OCI-LY1 (cell line): ENCODE measurements at regions not wholly inside any gene's neighbourhood (a gene's known extent, or its start where the extent isn't known, plus 50 kb on each side); places are given as distances from the start of the nearest gene placed in this dataset.

Experiments used
- H2AFZ ChIP-seq: fragments of 200-600 bp; sonication (generic), shearing (Covaris generic); 2 replicates; pipeline ENCODE4 v1.6.0; 2014; ENCODE audit warnings: antibody characterized with exemption, mild to moderate bottlenecking, low read length
- H3F3A ChIP-seq: fragments of 200-600 bp; sonication (generic), shearing (Covaris generic); 2 replicates; pipeline ENCODE4 v1.6.0; 2014; ENCODE audit warnings: mild to moderate bottlenecking, antibody characterized with exemption, low read length, moderate library complexity; ENCODE audit not compliant: insufficient read depth
- H3K27ac ChIP-seq: fragments of 200-600 bp; sonication (generic); 2 replicates; pipeline ENCODE4 v1.5.1; 2014; ENCODE audit warnings: low read length, mixed run types, mild to moderate bottlenecking, low read depth; ENCODE audit not compliant: poor library complexity, severe bottlenecking
- H3K27me3 ChIP-seq: fragments of 200-600 bp; sonication (generic); 2 replicates; pipeline ENCODE4 v1.6.0; 2014; ENCODE audit warnings: antibody characterized with exemption, mild to moderate bottlenecking, low read length, moderate library complexity; ENCODE audit not compliant: insufficient read depth
- H3K36me3 ChIP-seq: fragments of 200-600 bp; sonication (generic); 2 replicates; pipeline ENCODE4 v1.6.1; 2014; ENCODE audit warnings: mild to moderate bottlenecking, antibody characterized with exemption, low read length, moderate library complexity, mixed read lengths; ENCODE audit not compliant: insufficient read depth
- H3K4me1 ChIP-seq: fragments of 200-600 bp; sonication (generic); 2 replicates; pipeline ENCODE4 v1.5.1; 2014; ENCODE audit warnings: mild to moderate bottlenecking, low read length, moderate library complexity; ENCODE audit not compliant: insufficient read depth, severe bottlenecking
- H3K4me2 ChIP-seq: fragments of 200-600 bp; sonication (generic), shearing (Covaris generic); 2 replicates; pipeline ENCODE4 v1.6.1; 2014; ENCODE audit warnings: low read length
- H3K4me3 ChIP-seq: fragments of 200-600 bp; sonication (generic); 2 replicates; pipeline ENCODE4 v1.5.1; 2014; ENCODE audit warnings: low read length, low read depth, mild to moderate bottlenecking, mixed read lengths; ENCODE audit not compliant: poor library complexity, severe bottlenecking
- H3K79me2 ChIP-seq: fragments of 200-600 bp; shearing (Covaris generic); 2 replicates; pipeline ENCODE4 v1.6.1; 2016; ENCODE audit warnings: mixed run types, low read length, mixed read lengths; ENCODE audit not compliant: insufficient read depth
- H3K9ac ChIP-seq: fragments of 200-600 bp; sonication (generic), shearing (Covaris generic); 2 replicates; pipeline ENCODE4 v1.6.1; 2014; ENCODE audit warnings: mild to moderate bottlenecking, low read length, mixed read lengths
- H3K9me2 ChIP-seq: fragments of 200-600 bp; sonication (generic), shearing (Covaris generic); 2 replicates; pipeline ENCODE4 v1.6.1; 2014; ENCODE audit warnings: low read depth, mild to moderate bottlenecking, low read length, mixed read lengths
- H3K9me3 ChIP-seq: fragments of 200-600 bp; shearing (Covaris generic); 2 replicates; pipeline ENCODE4 v1.6.1; 2014; ENCODE audit warnings: low read length, mixed read lengths
- H4K20me1 ChIP-seq: fragments of 200-600 bp; sonication (generic), shearing (Covaris generic); 2 replicates; pipeline ENCODE4 v1.6.0; 2016; ENCODE audit warnings: mild to moderate bottlenecking, low read length; ENCODE audit not compliant: insufficient read depth
- EZH2 ChIP-seq: fragments of 200-600 bp; sonication (generic), shearing (Covaris generic); IDR thresholded peaks from 2 replicates; pipeline ENCODE4 v1.8.0; 2017; ENCODE audit warnings: borderline replicate concordance, mixed run types, mild to moderate bottlenecking, antibody characterized with exemption, low read length, moderate library complexity, mixed read lengths
- TF ChIP-seq, protein P1 (sequence below): fragments of 200-600 bp; sonication (generic), shearing (Covaris generic); IDR thresholded peaks from 2 replicates; pipeline ENCODE4 v1.5.1; 2017; ENCODE audit warnings: mild to moderate bottlenecking, antibody characterized with exemption, low read length, moderate library complexity, mixed read lengths

DNA sequence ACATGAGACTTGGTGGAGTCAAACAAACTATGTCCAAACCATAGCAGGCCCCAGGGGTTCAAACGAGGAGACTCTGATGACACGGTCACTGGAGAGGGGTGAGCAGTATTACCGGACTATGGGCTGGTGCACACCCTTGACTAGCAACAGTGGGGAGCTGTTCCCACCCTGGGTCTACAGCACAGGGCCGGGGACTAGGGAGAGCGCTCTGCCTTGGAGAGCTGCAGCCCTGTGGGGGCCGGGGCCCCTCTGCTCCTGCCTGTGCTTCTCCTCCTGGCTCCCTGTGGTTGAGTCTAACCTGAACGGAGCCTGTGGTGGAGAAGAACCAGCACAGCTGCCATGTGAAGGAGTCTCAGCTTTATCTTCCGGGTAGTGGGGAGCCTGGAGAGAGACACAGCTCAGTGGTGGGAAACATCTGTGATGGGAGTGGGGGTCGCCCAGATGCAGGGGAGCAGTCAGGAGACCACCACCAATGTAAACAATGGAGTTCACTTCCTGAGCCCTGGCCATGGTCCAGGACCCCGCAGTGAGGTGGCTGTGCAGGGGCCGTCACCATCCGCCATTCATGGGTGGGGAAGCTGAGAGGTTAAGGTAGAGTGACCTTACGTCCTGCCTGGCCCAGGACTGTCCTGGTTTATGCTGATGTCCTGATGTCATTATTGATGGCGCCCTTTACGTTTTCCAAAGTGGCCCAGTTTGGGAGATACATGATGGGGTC is 195.7 kb upstream of the TWIST2 start:
- TF ChIP-seq EZH2 = no peak
- TF ChIP-seq, protein P1, sequence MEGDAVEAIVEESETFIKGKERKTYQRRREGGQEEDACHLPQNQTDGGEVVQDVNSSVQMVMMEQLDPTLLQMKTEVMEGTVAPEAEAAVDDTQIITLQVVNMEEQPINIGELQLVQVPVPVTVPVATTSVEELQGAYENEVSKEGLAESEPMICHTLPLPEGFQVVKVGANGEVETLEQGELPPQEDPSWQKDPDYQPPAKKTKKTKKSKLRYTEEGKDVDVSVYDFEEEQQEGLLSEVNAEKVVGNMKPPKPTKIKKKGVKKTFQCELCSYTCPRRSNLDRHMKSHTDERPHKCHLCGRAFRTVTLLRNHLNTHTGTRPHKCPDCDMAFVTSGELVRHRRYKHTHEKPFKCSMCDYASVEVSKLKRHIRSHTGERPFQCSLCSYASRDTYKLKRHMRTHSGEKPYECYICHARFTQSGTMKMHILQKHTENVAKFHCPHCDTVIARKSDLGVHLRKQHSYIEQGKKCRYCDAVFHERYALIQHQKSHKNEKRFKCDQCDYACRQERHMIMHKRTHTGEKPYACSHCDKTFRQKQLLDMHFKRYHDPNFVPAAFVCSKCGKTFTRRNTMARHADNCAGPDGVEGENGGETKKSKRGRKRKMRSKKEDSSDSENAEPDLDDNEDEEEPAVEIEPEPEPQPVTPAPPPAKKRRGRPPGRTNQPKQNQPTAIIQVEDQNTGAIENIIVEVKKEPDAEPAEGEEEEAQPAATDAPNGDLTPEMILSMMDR = no peak
- no peaks in the 10 kb centered on the region for H4K20me1 ChIP-seq
- H3K4me1 ChIP-seq = no peaks in the 10 kb centered on the region
- no peak overlapping the region for H3K4me3 ChIP-seq
- H3K9me3 ChIP-seq = no peaks in the 10 kb centered on the region
- no peaks in the 10 kb centered on the region for H3K9me2 ChIP-seq
- H3K27me3 ChIP-seq = no peaks in the 10 kb centered on the region; the same call in 1 of the 2 replicates
- H3K9ac ChIP-seq = no peak overlapping the region
- H3K27ac ChIP-seq = no peak overlapping the region
- H2AFZ ChIP-seq = no peak overlapping the region
- H3K36me3 ChIP-seq = no peaks in the 10 kb centered on the region
- H3K79me2 ChIP-seq = no peaks in the 10 kb centered on the region
- H3F3A ChIP-seq = no peaks in the 10 kb centered on the region
- H3K4me2 ChIP-seq = no peak overlapping the region

DNA sequence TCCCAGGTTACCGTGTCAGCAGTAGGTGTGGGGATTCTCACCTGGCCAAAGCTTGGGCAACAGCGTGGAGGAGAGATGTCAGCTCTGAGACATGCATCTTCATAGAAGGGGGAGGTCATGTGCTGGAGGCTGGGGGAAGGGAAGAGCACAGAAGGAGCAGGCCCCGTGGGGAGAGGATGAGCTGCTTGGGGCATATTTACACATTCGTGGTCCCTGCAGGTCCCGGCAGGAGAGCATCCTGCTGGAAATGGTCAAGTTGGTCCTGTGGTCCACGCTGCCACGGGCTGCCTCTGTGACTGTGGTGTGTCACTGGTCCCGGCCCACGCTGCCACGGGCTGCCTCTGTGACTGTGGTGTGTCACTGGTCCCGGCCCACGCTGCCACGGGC is 195.1 kb upstream of the TWIST2 start:
- no peaks in the 10 kb centered on the region for H3F3A ChIP-seq
- no peak overlapping the region for H2AFZ ChIP-seq
- H3K27me3 ChIP-seq = no peaks in the 10 kb centered on the region; the same call in 1 of the 2 replicates
- TF ChIP-seq, protein P1 = no peak
- TF ChIP-seq EZH2 = no peak
- no peaks in the 10 kb centered on the region for H3K36me3 ChIP-seq
- H3K9me3 ChIP-seq = no peaks in the 10 kb centered on the region
- no peak overlapping the region for H3K27ac ChIP-seq
- H4K20me1 ChIP-seq = no peaks in the 10 kb centered on the region
- no peak overlapping the region for H3K4me3 ChIP-seq
- H3K4me2 ChIP-seq = no peak overlapping the region
- no peaks in the 10 kb centered on the region for H3K9me2 ChIP-seq
- no peaks in the 10 kb centered on the region for H3K79me2 ChIP-seq
- H3K4me1 ChIP-seq = no peaks in the 10 kb centered on the region
- no peak overlapping the region for H3K9ac ChIP-seq

DNA sequence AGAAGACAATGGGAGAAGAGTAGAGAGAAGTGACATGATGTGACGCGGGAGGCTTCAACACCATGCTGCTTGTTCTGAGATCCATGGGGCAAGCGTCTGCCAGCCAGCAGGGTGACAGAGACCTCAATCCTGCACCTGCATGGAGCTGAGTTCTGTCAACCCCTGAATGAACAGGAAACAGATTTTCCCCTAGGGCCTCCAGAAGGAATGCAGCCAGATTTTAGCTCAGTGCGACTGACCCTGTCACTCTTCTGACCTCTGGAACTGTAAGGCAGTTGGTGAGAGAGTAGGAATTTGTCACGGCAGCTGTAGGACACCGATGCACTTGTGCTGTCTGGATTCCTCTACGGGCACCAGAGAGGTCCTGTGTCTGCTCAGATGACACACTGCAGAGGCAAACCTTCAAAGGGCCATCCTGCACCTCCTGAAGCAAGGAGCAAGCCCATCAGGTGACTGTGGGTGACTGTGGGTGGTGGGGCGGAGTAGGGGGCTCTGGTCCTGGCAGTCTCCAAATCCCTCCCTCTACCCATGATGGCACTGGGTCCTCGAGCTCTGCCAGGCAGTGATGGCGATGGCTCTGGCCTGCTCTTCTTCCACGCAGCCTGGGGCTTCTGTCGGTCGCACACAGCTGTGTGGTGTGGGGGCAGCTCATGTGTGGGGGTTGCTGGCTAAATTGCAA is 194.3 kb upstream of the TWIST2 start:
- Histone ChIP-seq H3K9me3 (no peaks in the 10 kb centered on the region), H3K9me2 (no peaks in the 10 kb centered on the region), H3K4me2 (no peak overlapping the region), H3K36me3 (no peaks in the 10 kb centered on the region), H2AFZ (no peak overlapping the region), H3K27me3 (no peaks in the 10 kb centered on the region; the same call in 1 of the 2 replicates), H3K4me3 (no peak overlapping the region), H3K9ac (no peak overlapping the region), H3K79me2 (no peaks in the 10 kb centered on the region), H4K20me1 (no peaks in the 10 kb centered on the region), H3K27ac (no peak overlapping the region), H3K4me1 (no peaks in the 10 kb centered on the region), H3F3A (no peaks in the 10 kb centered on the region)
- TF ChIP-seq, protein P1 = no peak
- no peak for TF ChIP-seq EZH2
